ENCODE measurements at regions not wholly inside any gene's neighbourhood (a gene's known extent, or its start where the extent isn't known, plus 50 kb on each side); places are given as distances from the start of the nearest gene placed in this dataset.

GRCh38 chr4:139611391-139611790 lies 54.2 kb upstream of the MGST2 start:
- H3K4me3 ChIP-seq (ENCODE audit: low read length): no peak overlapping the region
- TF ChIP-seq CTCF (conservative IDR thresholded peaks at IDR 0.05; ENCODE audit: low read depth, low read length): no peak
- DNase-seq (ENCODE audit: low read depth): no peak

- peak; percentile 67 for DNase-seq (ENCODE audit: low read depth)
- TF ChIP-seq CTCF (conservative IDR thresholded peaks at IDR 0.05; ENCODE audit: low read depth, low read length): peak; percentile 17
- no peak overlapping the region for H3K4me3 ChIP-seq (ENCODE audit: low read length)
Observed at GRCh38 chr4:139609647-139610046, 53.6 kb upstream of the SETD7 start.

- H3K4me3 ChIP-seq (ENCODE audit: low read length): no peak overlapping the region
- no peak for TF ChIP-seq CTCF (conservative IDR thresholded peaks at IDR 0.05; ENCODE audit: low read depth, low read length)
- peak; percentile 51 for DNase-seq (ENCODE audit: low read depth)
Observed at GRCh38 chr4:139607502-139608060, 51.6 kb upstream of the SETD7 start.

- TF ChIP-seq CTCF (conservative IDR thresholded peaks at IDR 0.05; ENCODE audit: low read depth, low read length): no peak
- H3K4me3 ChIP-seq (ENCODE audit: low read length): no peak overlapping the region
- DNase-seq (ENCODE audit: low read depth): peak; percentile 69
Observed at GRCh38 chr4:139606579-139607501, 50.8 kb upstream of the SETD7 start.

GRCh38 chr4:139606103-139606502 lies 50.1 kb upstream of the SETD7 start:
- H3K4me3 ChIP-seq (ENCODE audit: low read length): no peak overlapping the region
- no peak for TF ChIP-seq CTCF (conservative IDR thresholded peaks at IDR 0.05; ENCODE audit: low read depth, low read length)
- DNase-seq (ENCODE audit: low read depth): no peak
